Endothelial cell of umbilical vein (primary cell): ENCODE measurements at regions not wholly inside any gene's neighbourhood (a gene's known extent, or its start where the extent isn't known, plus 50 kb on each side); places are given as distances from the start of the nearest gene placed in this dataset.

Experiments used
- CTCF ChIP-seq, 2 donors: IDR thresholded peaks; 1 replicate in 1 of 2; 2 replicates in 1 of 2; pipeline ENCODE4 v1.5.1; 2011; ENCODE audit warnings: low read length in 2 of 2, mild to moderate bottlenecking in 2 of 2, moderate library complexity in 2 of 2, control low read depth in 1 of 2, inconsistent platforms in 1 of 2, low read depth in 1 of 2; ENCODE audit not compliant: insufficient read depth in 1 of 2; ENCODE audit errors: extremely low read depth in 1 of 2
- EZH2 ChIP-seq: IDR thresholded peaks from 2 replicates; pipeline ENCODE4 v1.6.1; 2012; ENCODE audit warnings: borderline replicate concordance, low read depth, mild to moderate bottlenecking, moderate library complexity, low read length, inconsistent platforms; ENCODE audit not compliant: severe bottlenecking
- GATA2 ChIP-seq: IDR thresholded peaks from 2 replicates; pipeline ENCODE4 v1.7.0; 2011; ENCODE audit warnings: low read depth, mild to moderate bottlenecking, moderate library complexity, mixed read lengths, low read length; ENCODE audit not compliant: insufficient read length, insufficient read depth
- MAX ChIP-seq: IDR thresholded peaks from 2 replicates; pipeline ENCODE4 v1.6.1; 2011; ENCODE audit not compliant: insufficient read depth, insufficient read length
- POLR2A ChIP-seq: IDR thresholded peaks from 2 replicates; pipeline ENCODE4 v1.6.1; 2012; ENCODE audit warnings: low read depth, mild to moderate bottlenecking, control low read depth, low read length
- POLR2AphosphoS5 ChIP-seq: IDR thresholded peaks from 2 replicates; pipeline ENCODE4 v1.6.1; 2012; ENCODE audit warnings: low read depth, mild to moderate bottlenecking, control low read depth, low read length, moderate library complexity; ENCODE audit not compliant: insufficient read depth

- TF ChIP-seq CTCF (IDR thresholded peaks at IDR 0.05; ENCODE audit: extremely low read depth in 1 of 2, insufficient read depth in 1 of 2, low read depth in 1 of 2, low read length in 2 of 2) (no peak), POLR2AphosphoS5 (no peak), GATA2 (no peak), POLR2A (no peak), EZH2 (no peak), MAX (no peak)
Observed at GRCh38 chr2:220458051-220458450, 830.6 kb downstream of the SLC4A3 start.
